ENCODE measurements at regions not wholly inside any gene's neighbourhood (a gene's known extent, or its start where the extent isn't known, plus 50 kb on each side); places are given as distances from the start of the nearest gene placed in this dataset.

- DNase-seq (no peak), ATAC-seq (replicated peaks in 1 of 4) (no peak)
- no peak overlapping the region for H3K4me3 Mint-ChIP-seq
- POLR2A ChIA-PET: no interaction called here
- Histone ChIP-seq H3K4me1 (ENCODE audit: control insufficient read depth in 1 of 2, extremely low read depth in 1 of 2, insufficient read depth in 2 of 2, low read length in 2 of 2) (no peaks in the 10 kb centered on the region), H3K36me3 (ENCODE audit: control insufficient read depth in 2 of 2, extremely low read depth in 1 of 2, insufficient read depth in 1 of 2, low read length in 1 of 2) (no peaks in the 10 kb centered on the region), H3K9me3 (no peaks in the 10 kb centered on the region), H3K27me3 (replicated peaks in 1 of 2; ENCODE audit: control insufficient read depth in 2 of 2, extremely low read depth in 1 of 2, insufficient read depth in 2 of 2, low read length in 1 of 2) (peaks cover 0 to 2% of the 10 kb centered on the region in 2 experiments), H3K4me3 (ENCODE audit: control insufficient read depth in 1 of 2, extremely low read depth in 1 of 2, low read length in 1 of 2) (no peak overlapping the region), H3K27ac (ENCODE audit: low read length) (no peak overlapping the region)
- CTCF ChIA-PET: no interaction called here
- no peaks in the 10 kb centered on the region for H3K4me1 Mint-ChIP-seq
- WGBS (ENCODE audit: insufficient coverage): 100% methylated on average over 2 of the region's 5 CpGs
- H3K36me3 Mint-ChIP-seq: no peaks in the 10 kb centered on the region
- peaks cover 4 to 7% of the 10 kb centered on the region in 2 donors for H3K27me3 Mint-ChIP-seq
- no peak overlapping the region for H3K27ac Mint-ChIP-seq
- H3K9me3 Mint-ChIP-seq: no peaks in the 10 kb centered on the region
Observed at GRCh38 chr11:130580891-130581492, 132.5 kb downstream of the ADAMTS15 start.

- WGBS (ENCODE audit: insufficient coverage): no CpG with 5 or more reads among the region's 2 CpGs
- H3K4me1 Mint-ChIP-seq: no peaks in the 10 kb centered on the region
- ATAC-seq (replicated peaks in 1 of 4) (no peak), DNase-seq (no peak)
- Histone ChIP-seq H3K27me3 (replicated peaks in 1 of 2; ENCODE audit: control insufficient read depth in 2 of 2, extremely low read depth in 1 of 2, insufficient read depth in 2 of 2, low read length in 1 of 2) (peaks cover 0 to 2% of the 10 kb centered on the region in 2 experiments), H3K27ac (ENCODE audit: low read length) (no peak overlapping the region), H3K4me3 (ENCODE audit: control insufficient read depth in 1 of 2, extremely low read depth in 1 of 2, low read length in 1 of 2) (no peak overlapping the region), H3K4me1 (ENCODE audit: control insufficient read depth in 1 of 2, extremely low read depth in 1 of 2, insufficient read depth in 2 of 2, low read length in 2 of 2) (no peaks in the 10 kb centered on the region), H3K9me3 (no peaks in the 10 kb centered on the region), H3K36me3 (ENCODE audit: control insufficient read depth in 2 of 2, extremely low read depth in 1 of 2, insufficient read depth in 1 of 2, low read length in 1 of 2) (no peaks in the 10 kb centered on the region)
- H3K4me3 Mint-ChIP-seq: no peak overlapping the region
- POLR2A ChIA-PET: no interaction called here
- H3K36me3 Mint-ChIP-seq: no peaks in the 10 kb centered on the region
- H3K27ac Mint-ChIP-seq: no peak overlapping the region
- no peaks in the 10 kb centered on the region for H3K9me3 Mint-ChIP-seq
- CTCF ChIA-PET: no interaction called here
- H3K27me3 Mint-ChIP-seq: peaks cover 4 to 7% of the 10 kb centered on the region in 2 donors
Observed at GRCh38 chr11:130581646-130582045, 133.2 kb downstream of the ADAMTS15 start.

GRCh38 chr11:130582176-130582575 is 133.7 kb downstream of the ADAMTS15 start:
- H3K27me3 Mint-ChIP-seq: peaks cover 4 to 7% of the 10 kb centered on the region in 2 donors
- H3K4me3 ChIP-seq (ENCODE audit: control insufficient read depth in 1 of 2, extremely low read depth in 1 of 2, low read length in 1 of 2): no peak overlapping the region
- DNase-seq (no peak), ATAC-seq (replicated peaks in 1 of 4) (no peak)
- no peaks in the 10 kb centered on the region for H3K4me1 Mint-ChIP-seq
- no peak overlapping the region for H3K27ac ChIP-seq (ENCODE audit: low read length)
- no peak overlapping the region for H3K27ac Mint-ChIP-seq
- no peaks in the 10 kb centered on the region for H3K9me3 ChIP-seq
- no peaks in the 10 kb centered on the region for H3K4me1 ChIP-seq (ENCODE audit: control insufficient read depth in 1 of 2, extremely low read depth in 1 of 2, insufficient read depth in 2 of 2, low read length in 2 of 2)
- CTCF ChIA-PET: no interaction called here
- no peaks in the 10 kb centered on the region for H3K36me3 Mint-ChIP-seq
- POLR2A ChIA-PET: no interaction called here
- no peaks in the 10 kb centered on the region for H3K36me3 ChIP-seq (ENCODE audit: control insufficient read depth in 2 of 2, extremely low read depth in 1 of 2, insufficient read depth in 1 of 2, low read length in 1 of 2)
- WGBS (ENCODE audit: insufficient coverage): no CpG with 5 or more reads among the region's 5 CpGs
- H3K9me3 Mint-ChIP-seq: no peaks in the 10 kb centered on the region
- H3K4me3 Mint-ChIP-seq: no peak overlapping the region
- H3K27me3 ChIP-seq (replicated peaks in 1 of 2; ENCODE audit: control insufficient read depth in 2 of 2, extremely low read depth in 1 of 2, insufficient read depth in 2 of 2, low read length in 1 of 2): peaks cover 0 to 2% of the 10 kb centered on the region in 2 experiments

- no peak for ATAC-seq (replicated peaks in 1 of 4)
- WGBS (ENCODE audit: insufficient coverage): no CpG with 5 or more reads among the region's 2 CpGs
- peaks cover 4 to 7% of the 10 kb centered on the region in 2 donors for H3K27me3 Mint-ChIP-seq
- H3K36me3 Mint-ChIP-seq: no peaks in the 10 kb centered on the region
- Histone ChIP-seq H3K9me3 (no peaks in the 10 kb centered on the region), H3K27me3 (replicated peaks in 1 of 2; ENCODE audit: control insufficient read depth in 2 of 2, extremely low read depth in 1 of 2, insufficient read depth in 2 of 2, low read length in 1 of 2) (peaks cover 0 to 2% of the 10 kb centered on the region in 2 experiments), H3K4me1 (ENCODE audit: control insufficient read depth in 1 of 2, extremely low read depth in 1 of 2, insufficient read depth in 2 of 2, low read length in 2 of 2) (no peaks in the 10 kb centered on the region), H3K36me3 (ENCODE audit: control insufficient read depth in 2 of 2, extremely low read depth in 1 of 2, insufficient read depth in 1 of 2, low read length in 1 of 2) (no peaks in the 10 kb centered on the region), H3K4me3 (ENCODE audit: control insufficient read depth in 1 of 2, extremely low read depth in 1 of 2, low read length in 1 of 2) (no peak overlapping the region), H3K27ac (ENCODE audit: low read length) (no peak overlapping the region)
- no peak overlapping the region for H3K4me3 Mint-ChIP-seq
- H3K4me1 Mint-ChIP-seq: no peaks in the 10 kb centered on the region
- no peak overlapping the region for H3K27ac Mint-ChIP-seq
- no peaks in the 10 kb centered on the region for H3K9me3 Mint-ChIP-seq
- CTCF ChIA-PET: no interaction called here
- POLR2A ChIA-PET: no interaction called here
- DNase-seq: no peak
Observed at GRCh38 chr11:130582981-130583380, 134.5 kb downstream of the ADAMTS15 start.

- Mint-ChIP-seq H3K27ac (no peak overlapping the region), H3K4me3 (no peak overlapping the region), H3K27me3 (peaks cover 4 to 7% of the 10 kb centered on the region in 2 donors), H3K36me3 (no peaks in the 10 kb centered on the region), H3K9me3 (no peaks in the 10 kb centered on the region), H3K4me1 (no peaks in the 10 kb centered on the region)
- ATAC-seq (replicated peaks in 1 of 4) (no peak), DNase-seq (no peak)
- H3K4me1 ChIP-seq (ENCODE audit: control insufficient read depth in 1 of 2, extremely low read depth in 1 of 2, insufficient read depth in 2 of 2, low read length in 2 of 2): no peaks in the 10 kb centered on the region
- no peaks in the 10 kb centered on the region for H3K36me3 ChIP-seq (ENCODE audit: control insufficient read depth in 2 of 2, extremely low read depth in 1 of 2, insufficient read depth in 1 of 2, low read length in 1 of 2)
- peaks cover 0 to 2% of the 10 kb centered on the region in 2 experiments for H3K27me3 ChIP-seq (replicated peaks in 1 of 2; ENCODE audit: control insufficient read depth in 2 of 2, extremely low read depth in 1 of 2, insufficient read depth in 2 of 2, low read length in 1 of 2)
- POLR2A ChIA-PET: no interaction called here
- no peak overlapping the region for H3K4me3 ChIP-seq (ENCODE audit: control insufficient read depth in 1 of 2, extremely low read depth in 1 of 2, low read length in 1 of 2)
- no peak overlapping the region for H3K27ac ChIP-seq (ENCODE audit: low read length)
- no peaks in the 10 kb centered on the region for H3K9me3 ChIP-seq
- WGBS (ENCODE audit: insufficient coverage): 68% methylated on average over 4 of the region's 4 CpGs
- CTCF ChIA-PET: no interaction called here
Observed at GRCh38 chr11:130583801-130584211, 135.4 kb downstream of the ADAMTS15 start.

- POLR2A ChIA-PET: no interaction called here
- ATAC-seq (replicated peaks in 1 of 4) (no peak), DNase-seq (no peak)
- no peak overlapping the region for H3K27ac ChIP-seq (ENCODE audit: low read length)
- Mint-ChIP-seq H3K4me1 (no peaks in the 10 kb centered on the region), H3K36me3 (no peaks in the 10 kb centered on the region), H3K9me3 (no peaks in the 10 kb centered on the region), H3K27me3 (peaks cover 2 to 7% of the 10 kb centered on the region in 2 donors), H3K4me3 (no peak overlapping the region), H3K27ac (no peak overlapping the region)
- no peaks in the 10 kb centered on the region for H3K4me1 ChIP-seq (ENCODE audit: control insufficient read depth in 1 of 2, extremely low read depth in 1 of 2, insufficient read depth in 2 of 2, low read length in 2 of 2)
- CTCF ChIA-PET: no interaction called here
- H3K9me3 ChIP-seq: no peaks in the 10 kb centered on the region
- H3K4me3 ChIP-seq (ENCODE audit: control insufficient read depth in 1 of 2, extremely low read depth in 1 of 2, low read length in 1 of 2): no peak overlapping the region
- WGBS (ENCODE audit: insufficient coverage): 79% methylated on average over 5 of the region's 5 CpGs
- no peaks in the 10 kb centered on the region for H3K36me3 ChIP-seq (ENCODE audit: control insufficient read depth in 2 of 2, extremely low read depth in 1 of 2, insufficient read depth in 1 of 2, low read length in 1 of 2)
- peaks cover 0 to 2% of the 10 kb centered on the region in 2 experiments for H3K27me3 ChIP-seq (replicated peaks in 1 of 2; ENCODE audit: control insufficient read depth in 2 of 2, extremely low read depth in 1 of 2, insufficient read depth in 2 of 2, low read length in 1 of 2)
Observed at GRCh38 chr11:130585545-130585944, 137.1 kb downstream of the ADAMTS15 start.

- H3K4me3 ChIP-seq (ENCODE audit: control insufficient read depth in 1 of 2, extremely low read depth in 1 of 2, low read length in 1 of 2): no peak overlapping the region
- H3K4me1 ChIP-seq (ENCODE audit: control insufficient read depth in 1 of 2, extremely low read depth in 1 of 2, insufficient read depth in 2 of 2, low read length in 2 of 2): no peaks in the 10 kb centered on the region
- H3K4me1 Mint-ChIP-seq: no peaks in the 10 kb centered on the region
- peaks cover 0 to 2% of the 10 kb centered on the region in 2 experiments for H3K27me3 ChIP-seq (replicated peaks in 1 of 2; ENCODE audit: control insufficient read depth in 2 of 2, extremely low read depth in 1 of 2, insufficient read depth in 2 of 2, low read length in 1 of 2)
- 54% methylated on average over 2 of the region's 4 CpGs for WGBS (ENCODE audit: insufficient coverage)
- H3K36me3 Mint-ChIP-seq: no peaks in the 10 kb centered on the region
- no peaks in the 10 kb centered on the region for H3K9me3 Mint-ChIP-seq
- no peaks in the 10 kb centered on the region for H3K9me3 ChIP-seq
- H3K27ac Mint-ChIP-seq: no peak overlapping the region
- ATAC-seq (replicated peaks in 1 of 4) (no peak), DNase-seq (no peak)
- peaks cover 6 to 7% of the 10 kb centered on the region in 2 donors for H3K27me3 Mint-ChIP-seq
- H3K36me3 ChIP-seq (ENCODE audit: control insufficient read depth in 2 of 2, extremely low read depth in 1 of 2, insufficient read depth in 1 of 2, low read length in 1 of 2): no peaks in the 10 kb centered on the region
- H3K4me3 Mint-ChIP-seq: no peak overlapping the region
- ChIA-PET POLR2A (no interaction called here), CTCF (no interaction called here)
- no peak overlapping the region for H3K27ac ChIP-seq (ENCODE audit: low read length)
Observed at GRCh38 chr11:130587658-130588057, 139.2 kb downstream of the ADAMTS15 start.
